Fibroblast of lung (primary cell): ENCODE measurements at regions not wholly inside any gene's neighbourhood (a gene's known extent, or its start where the extent isn't known, plus 50 kb on each side); places are given as distances from the start of the nearest gene placed in this dataset.

Experiments
- DNase-seq, 2 donors: peaks; one replicate each; pipeline versions ENCODE4 v3.0.0 to v3.0.0-alpha.2; 2010; ENCODE audit warnings: low read depth in 2 of 2
- H2AFZ ChIP-seq: 2 replicates; pipeline ENCODE4 v1.5.1; 2012; ENCODE audit warnings: low read length, control low read depth, inconsistent platforms
- H3K27ac ChIP-seq: 2 replicates; pipeline ENCODE4 v1.5.1; 2011; ENCODE audit warnings: low read length, control low read depth; ENCODE audit not compliant: insufficient read depth
- H3K27me3 ChIP-seq: 2 replicates; pipeline ENCODE4 v1.5.1; 2011; ENCODE audit warnings: mild to moderate bottlenecking, low read length; ENCODE audit not compliant: control insufficient read depth, insufficient read depth
- H3K36me3 ChIP-seq: 2 replicates; pipeline ENCODE4 v1.5.1; 2011; ENCODE audit warnings: low read length; ENCODE audit not compliant: control insufficient read depth, insufficient read depth
- H3K4me1 ChIP-seq: 2 replicates; pipeline ENCODE4 v1.5.1; 2011; ENCODE audit warnings: low read length; ENCODE audit not compliant: control insufficient read depth, insufficient read depth; ENCODE audit errors: extremely low read depth
- H3K4me2 ChIP-seq: 2 replicates; pipeline ENCODE4 v1.5.1; 2011; ENCODE audit warnings: low read length, control low read depth; ENCODE audit not compliant: insufficient read depth; ENCODE audit errors: extremely low read depth
- H3K4me3 ChIP-seq, 4 experiments: fragments of 200-600 bp in 1 of 4; sonication (generic) in 1 of 4; replicated peaks in 1 of 4; 2 replicates each; pipeline ENCODE4 v1.5.1; 2011 to 2016; ENCODE audit warnings: low read length in 4 of 4, low read depth in 3 of 4, mild to moderate bottlenecking in 3 of 4, control low read depth in 2 of 4, inconsistent platforms in 1 of 4, mixed read lengths in 1 of 4; ENCODE audit not compliant: insufficient read depth in 1 of 4; ENCODE audit errors: control extremely low read depth in 1 of 4
- H3K79me2 ChIP-seq: 2 replicates; pipeline ENCODE4 v1.5.1; 2012; ENCODE audit warnings: mild to moderate bottlenecking, low read length, inconsistent platforms; ENCODE audit not compliant: control insufficient read depth, insufficient read depth
- H3K9ac ChIP-seq: 2 replicates; pipeline ENCODE4 v1.5.1; 2011; ENCODE audit warnings: mild to moderate bottlenecking, low read length, control low read depth; ENCODE audit not compliant: insufficient read depth
- H3K9me3 ChIP-seq: 2 replicates; pipeline ENCODE4 v1.5.1; 2012; ENCODE audit warnings: low read depth, low read length; ENCODE audit not compliant: control insufficient read depth, insufficient read depth
- H4K20me1 ChIP-seq: 2 replicates; pipeline ENCODE4 v1.5.1; 2011; ENCODE audit warnings: low read length; ENCODE audit not compliant: control insufficient read depth, insufficient read depth; ENCODE audit errors: extremely low read depth
- CTCF ChIP-seq, 2 donors: IDR thresholded peaks in 1 of 2; conservative IDR thresholded peaks in 1 of 2; 1 replicate in 1 of 2; 2 replicates in 1 of 2; pipeline ENCODE4 v1.5.1; 2011 to 2012; ENCODE audit warnings: low read length in 2 of 2, control low read depth in 1 of 2, inconsistent platforms in 1 of 2, low read depth in 1 of 2, mild to moderate bottlenecking in 1 of 2
- EZH2 ChIP-seq: IDR thresholded peaks from 2 replicates; pipeline ENCODE4 v1.5.1; 2012; ENCODE audit warnings: low read length, control low read depth, mild to moderate bottlenecking; ENCODE audit errors: missing control alignments

- no peaks in the 10 kb centered on the region for H3K9me3 ChIP-seq
- TF ChIP-seq EZH2 (no peak), CTCF (conservative IDR thresholded peaks at IDR 0.05 in 1 of 2, IDR thresholded peaks at IDR 0.05 in 1 of 2; ENCODE audit: low read depth in 1 of 2, low read length in 2 of 2) (no peak)
- H4K20me1 ChIP-seq: no peaks in the 10 kb centered on the region
Measured at GRCh38 chr5:138659121-138659520, 83.9 kb upstream of the HSPA9 start.

GRCh38 chr5:138658676-138659075, 83.5 kb upstream of the HSPA9 start:
- no peaks in the 10 kb centered on the region for H3K79me2 ChIP-seq
- DNase-seq: no peak
- no peak overlapping the region for H3K4me2 ChIP-seq
- H3K4me1 ChIP-seq: peaks cover 2% of the 10 kb centered on the region
- no peak for TF ChIP-seq EZH2
- TF ChIP-seq CTCF (conservative IDR thresholded peaks at IDR 0.05 in 1 of 2, IDR thresholded peaks at IDR 0.05 in 1 of 2; ENCODE audit: low read depth in 1 of 2, low read length in 2 of 2): no peak
- H4K20me1 ChIP-seq: no peaks in the 10 kb centered on the region
- no peak overlapping the region for H3K27ac ChIP-seq
- H2AFZ ChIP-seq: no peak overlapping the region
- no peak overlapping the region for H3K4me3 ChIP-seq
- no peaks in the 10 kb centered on the region for H3K36me3 ChIP-seq
- no peaks in the 10 kb centered on the region for H3K9me3 ChIP-seq
- H3K9ac ChIP-seq: no peak overlapping the region
- H3K27me3 ChIP-seq: peaks cover 2% of the 10 kb centered on the region

More at GRCh38 chr5:138659121-138659520, 83.9 kb upstream of the HSPA9 start:
- Histone ChIP-seq H3K36me3 (no peaks in the 10 kb centered on the region), H3K9ac (no peak overlapping the region), H2AFZ (no peak overlapping the region), H3K4me2 (no peak overlapping the region), H3K4me3 (no peak overlapping the region), H3K27me3 (peaks cover 2% of the 10 kb centered on the region), H3K4me1 (peaks cover 2% of the 10 kb centered on the region), H3K27ac (no peak overlapping the region), H3K79me2 (no peaks in the 10 kb centered on the region)
- no peak for DNase-seq

GRCh38 chr5:138657360-138657759, 82.2 kb upstream of the HSPA9 start:
- H3K27ac ChIP-seq: no peak overlapping the region
- peaks cover 2% of the 10 kb centered on the region for H3K4me1 ChIP-seq
- H3K4me3 ChIP-seq: no peak overlapping the region

More at GRCh38 chr5:138657360-138657759, 82.2 kb upstream of the HSPA9 start:
- H2AFZ ChIP-seq: no peak overlapping the region
- H4K20me1 ChIP-seq: no peaks in the 10 kb centered on the region
- H3K4me2 ChIP-seq: no peak overlapping the region
- no peaks in the 10 kb centered on the region for H3K36me3 ChIP-seq
- H3K27me3 ChIP-seq: peaks cover under 1% of the 10 kb centered on the region
- H3K9me3 ChIP-seq: no peaks in the 10 kb centered on the region
- no peak for DNase-seq
- no peaks in the 10 kb centered on the region for H3K79me2 ChIP-seq
- no peak for TF ChIP-seq CTCF (conservative IDR thresholded peaks at IDR 0.05 in 1 of 2, IDR thresholded peaks at IDR 0.05 in 1 of 2; ENCODE audit: low read depth in 1 of 2, low read length in 2 of 2)
- TF ChIP-seq EZH2: no peak
- H3K9ac ChIP-seq: no peak overlapping the region
